ENCODE measurements at regions not wholly inside any gene's neighbourhood (a gene's known extent, or its start where the extent isn't known, plus 50 kb on each side); places are given as distances from the start of the nearest gene placed in this dataset.
A peak's percentile ranks its signal among the peaks of the same experiment; 100 is the strongest.

GRCh38 chr3:177813322-177813721, 616.0 kb upstream of the TBL1XR1 start:
- peak; percentile 38 for DNase-seq (ENCODE audit: low spot score)

- no peak for DNase-seq (ENCODE audit: low spot score)
Observed at GRCh38 chr3:177816667-177817208, 619.5 kb upstream of the TBL1XR1 start.

- DNase-seq (ENCODE audit: low spot score) = no peak
Observed at GRCh38 chr3:177817751-177818150, 620.5 kb upstream of the TBL1XR1 start.

- DNase-seq (ENCODE audit: low spot score) = no peak
Observed at GRCh38 chr3:177818712-177819240, 621.5 kb upstream of the TBL1XR1 start.

GRCh38 chr3:177820683-177821316, 623.5 kb upstream of the TBL1XR1 start:
- DNase-seq (ENCODE audit: low spot score) = no peak

- no peak for DNase-seq (ENCODE audit: low spot score)
Observed at GRCh38 chr3:177822681-177823096, 625.4 kb upstream of the TBL1XR1 start.

GRCh38 chr3:177823701-177824189, 626.5 kb upstream of the TBL1XR1 start:
- DNase-seq (ENCODE audit: low spot score) = no peak

GRCh38 chr3:177824190-177824786, 627.0 kb upstream of the TBL1XR1 start:
- no peak for DNase-seq (ENCODE audit: low spot score)

- DNase-seq (ENCODE audit: low spot score) = no peak
Observed at GRCh38 chr3:177824841-177825240, 627.6 kb upstream of the TBL1XR1 start.

- no peak for DNase-seq (ENCODE audit: low spot score)
Observed at GRCh38 chr3:177826253-177826652, 629.0 kb upstream of the TBL1XR1 start.

GRCh38 chr3:177827511-177828207, 630.4 kb upstream of the TBL1XR1 start:
- no peak for DNase-seq (ENCODE audit: low spot score)

- DNase-seq (ENCODE audit: low spot score) = no peak
Observed at GRCh38 chr3:177828208-177828565, 630.9 kb upstream of the TBL1XR1 start.

GRCh38 chr3:177830411-177830849, 633.1 kb upstream of the TBL1XR1 start:
- DNase-seq (ENCODE audit: low spot score) = no peak

- DNase-seq (ENCODE audit: low spot score) = no peak
Observed at GRCh38 chr3:177831361-177831760, 634.1 kb upstream of the TBL1XR1 start.

- DNase-seq (ENCODE audit: low spot score) = peak; percentile 59
Observed at GRCh38 chr3:177832880-177833279, 635.6 kb upstream of the TBL1XR1 start.

- no peak for DNase-seq (ENCODE audit: low spot score)
Observed at GRCh38 chr3:177833332-177833731, 636.0 kb upstream of the TBL1XR1 start.

GRCh38 chr3:177835008-177835407, 637.7 kb upstream of the TBL1XR1 start:
- no peak for DNase-seq (ENCODE audit: low spot score)

GRCh38 chr3:177835917-177836316, 638.6 kb upstream of the TBL1XR1 start:
- no peak for DNase-seq (ENCODE audit: low spot score)

GRCh38 chr3:177836671-177837070, 639.4 kb upstream of the TBL1XR1 start:
- no peak for DNase-seq (ENCODE audit: low spot score)

GRCh38 chr3:177837951-177838655, 640.8 kb upstream of the TBL1XR1 start:
- DNase-seq (ENCODE audit: low spot score) = no peak

- no peak for DNase-seq (ENCODE audit: low spot score)
Observed at GRCh38 chr3:177838766-177839350, 641.6 kb upstream of the TBL1XR1 start.

GRCh38 chr3:177842302-177842701, 645.0 kb upstream of the TBL1XR1 start:
- no peak for DNase-seq (ENCODE audit: low spot score)

Data from putamen (tissue), 1 donor.